Bronchial epithelial cell (primary cell): ENCODE measurements at regions not wholly inside any gene's neighbourhood (a gene's known extent, or its start where the extent isn't known, plus 50 kb on each side); places are given as distances from the start of the nearest gene placed in this dataset.
A peak's percentile ranks its signal among the peaks of the same experiment; 100 is the strongest.

ENCODE experiments used
- DNase-seq: peaks from one replicate; pipeline ENCODE4 v3.0.0-alpha.2; 2010; ENCODE audit warnings: low read depth
- FAIRE-seq: peaks from 2 replicates; lab custom pipeline; 2011; peaks lifted over from hg19 to GRCh38; lab: Jason Lieb, UNC
- H3K27me3 ChIP-seq: 2 replicates; pipeline ENCODE4 v1.5.1; 2011; ENCODE audit warnings: low read length; ENCODE audit not compliant: control insufficient read depth, insufficient read depth
- H3K36me3 ChIP-seq: 2 replicates; pipeline ENCODE4 v1.5.1; 2011; ENCODE audit warnings: low read length; ENCODE audit not compliant: control insufficient read depth, insufficient read depth
- H3K4me3 ChIP-seq: 2 replicates; pipeline ENCODE4 v1.5.1; 2011; ENCODE audit warnings: mild to moderate bottlenecking, low read depth, low read length, control low read depth
- CTCF ChIP-seq: IDR thresholded peaks from 2 replicates; pipeline ENCODE4 v1.5.1; 2011; ENCODE audit warnings: mild to moderate bottlenecking, moderate library complexity, low read length, control low read depth, inconsistent platforms; ENCODE audit not compliant: insufficient read depth, severe bottlenecking

DNA sequence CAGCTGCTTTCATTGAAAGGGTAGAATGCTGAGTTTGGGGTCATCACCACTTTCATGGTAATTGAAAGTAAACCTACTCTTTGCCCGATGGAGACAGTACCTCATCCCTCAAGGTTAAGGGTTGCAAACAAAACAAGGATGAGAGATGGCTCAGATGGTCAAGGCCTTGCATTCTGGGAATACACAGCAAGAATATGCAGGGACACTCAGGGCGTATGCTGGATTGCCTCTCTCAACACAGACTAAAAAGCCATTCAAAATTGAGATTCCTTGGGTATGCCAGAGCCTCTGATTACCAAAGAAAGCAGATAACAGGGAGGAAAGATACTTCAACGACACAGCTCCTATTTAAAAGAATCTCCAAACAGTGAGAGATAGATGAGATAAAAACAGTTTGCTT is 310.4 kb downstream of the ARAP2 start:
- Histone ChIP-seq H3K27me3 (no peaks in the 10 kb centered on the region), H3K4me3 (no peak overlapping the region), H3K36me3 (no peaks in the 10 kb centered on the region)
- TF ChIP-seq CTCF: no peak
- DNase-seq: no peak
- FAIRE-seq: no peak

- TF ChIP-seq CTCF: peak; percentile 31
- H3K36me3 ChIP-seq: no peaks in the 10 kb centered on the region
- no peak overlapping the region for H3K4me3 ChIP-seq
- H3K27me3 ChIP-seq: no peaks in the 10 kb centered on the region
- DNase-seq: peak; percentile 21
- FAIRE-seq: no peak
Observed at GRCh38 chr4:35934320-35934981, 309.9 kb downstream of the ARAP2 start.

DNA sequence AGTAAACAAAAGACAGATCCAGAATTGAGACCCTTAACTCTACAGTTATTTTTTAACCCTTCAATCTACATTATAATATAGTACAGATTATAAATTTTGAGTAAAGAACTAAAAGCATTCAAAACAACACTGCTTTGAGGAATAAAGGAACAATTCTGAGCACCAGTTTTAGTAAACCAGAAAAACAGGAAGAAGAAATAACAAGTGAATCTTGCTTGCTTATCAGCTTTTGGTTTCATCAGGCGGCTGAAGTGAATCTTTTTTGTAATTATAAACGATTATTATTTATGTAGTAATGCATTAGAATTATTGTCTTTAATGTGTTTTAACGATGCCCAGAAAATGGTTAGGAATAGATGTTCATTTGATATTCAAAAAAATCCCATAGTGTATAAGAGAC is 305.4 kb downstream of the ARAP2 start:
- Histone ChIP-seq H3K27me3 (no peaks in the 10 kb centered on the region), H3K4me3 (no peak overlapping the region), H3K36me3 (no peaks in the 10 kb centered on the region)
- FAIRE-seq: no peak
- no peak for TF ChIP-seq CTCF
- no peak for DNase-seq

GRCh38 chr4:35939751-35940150 is 304.6 kb downstream of the ARAP2 start:
- H3K4me3 ChIP-seq: no peak overlapping the region
- H3K36me3 ChIP-seq: no peaks in the 10 kb centered on the region
- DNase-seq (peak; percentile 6), FAIRE-seq (no peak)
- no peak for TF ChIP-seq CTCF
- H3K27me3 ChIP-seq: no peaks in the 10 kb centered on the region

- no peak overlapping the region for H3K4me3 ChIP-seq
- no peak for DNase-seq
- no peak for TF ChIP-seq CTCF
- H3K27me3 ChIP-seq: no peaks in the 10 kb centered on the region
- H3K36me3 ChIP-seq: no peaks in the 10 kb centered on the region
- no peak for FAIRE-seq
Observed at GRCh38 chr4:35942092-35942491, 302.2 kb downstream of the ARAP2 start.

DNA sequence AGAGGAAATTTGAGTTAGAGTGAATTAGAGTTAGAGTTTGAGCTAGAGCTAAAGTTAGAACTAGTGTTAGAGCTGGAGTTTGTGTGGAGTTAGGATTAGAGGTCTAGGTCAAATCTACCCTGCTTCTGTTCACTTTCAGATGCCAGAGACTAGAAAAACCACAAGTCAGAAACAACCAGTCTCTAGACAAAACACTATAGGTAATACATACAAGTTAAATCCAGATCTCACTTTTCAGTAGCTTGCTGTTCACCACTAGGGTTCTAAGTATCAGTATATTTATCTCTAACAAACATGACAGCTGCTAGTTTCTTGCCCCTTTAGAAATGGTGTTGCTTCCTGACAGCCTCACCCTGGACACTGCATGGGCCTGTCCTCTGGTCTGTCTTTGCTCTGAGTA is 300.7 kb downstream of the ARAP2 start:
- no peak overlapping the region for H3K4me3 ChIP-seq
- no peaks in the 10 kb centered on the region for H3K27me3 ChIP-seq
- TF ChIP-seq CTCF: no peak
- DNase-seq: no peak
- no peak for FAIRE-seq
- H3K36me3 ChIP-seq: no peaks in the 10 kb centered on the region
